Sigmoid colon (tissue), 6 donors: ENCODE measurements at regions not wholly inside any gene's neighbourhood (a gene's known extent, or its start where the extent isn't known, plus 50 kb on each side); places are given as distances from the start of the nearest gene placed in this dataset.
"Not testable (repeated sequence)": the region's sequence is repeated elsewhere in the genome, so short reads cannot be mapped to it uniquely, and the experiment has no call there.

Experiments used
- DNase-seq: peaks from one replicate; pipeline ENCODE4 v3.0.0-alpha.2; 2019
- H3K27ac ChIP-seq, 4 donors: fragments of 200-600 bp; sonication (generic); one replicate each; pipeline ENCODE4 v1.5.1; 2016 to 2019; ENCODE audit warnings: mild to moderate bottlenecking in 1 of 4
- H3K27me3 ChIP-seq, 3 donors: fragments of 200-600 bp; sonication (generic); one replicate each; pipeline ENCODE4 v1.5.1; 2019; ENCODE audit warnings: mild to moderate bottlenecking in 1 of 3
- H3K36me3 ChIP-seq, 4 donors: fragments of 200-600 bp; sonication (generic); one replicate each; pipeline ENCODE4 v1.5.1; 2016 to 2019
- H3K4me1 ChIP-seq, 4 donors: fragments of 200-600 bp; sonication (generic); one replicate each; pipeline ENCODE4 v1.5.1; 2017 to 2019
- H3K4me3 ChIP-seq, 4 donors: fragments of 200-600 bp; sonication (generic); one replicate each; pipeline ENCODE4 v1.5.1; 2017 to 2019; ENCODE audit warnings: mild to moderate bottlenecking in 2 of 4, moderate library complexity in 1 of 4
- H3K9me3 ChIP-seq, 4 donors: fragments of 200-600 bp in 3 of 4; sonication (generic) in 3 of 4; one replicate each; pipeline versions ENCODE4 v1.5.1 to v1.6.1; 2013 to 2019
- CTCF ChIP-seq, 4 experiments: fragments of 450-650 bp in 3 of 4; fragments of 200-600 bp in 1 of 4; IDR thresholded peaks; one replicate each; pipeline ENCODE4 v1.5.1; 2016 to 2019; ENCODE audit warnings: antibody characterized with exemption in 4 of 4, mild to moderate bottlenecking in 3 of 4, moderate library complexity in 2 of 4
- EP300 ChIP-seq, 4 donors: sonication (generic); formaldehyde crosslinking; IDR thresholded peaks; one replicate each; pipeline ENCODE4 v1.6.1; 2017; ENCODE audit warnings: antibody characterized with exemption in 4 of 4
- POLR2A ChIP-seq, 2 donors: fragments of 450-650 bp; IDR thresholded peaks; one replicate each; pipeline ENCODE4 v1.6.1; 2016; ENCODE audit warnings: antibody characterized with exemption in 2 of 2, mild to moderate bottlenecking in 2 of 2, moderate library complexity in 2 of 2
- POLR2AphosphoS5 ChIP-seq, 4 donors: sonication (generic); formaldehyde crosslinking; IDR thresholded peaks; one replicate each; pipeline ENCODE4 v1.6.1; 2017; ENCODE audit warnings: antibody characterized with exemption in 4 of 4
- WGBS, 2 donors: extraction: QIAGEN DNeasy Blood & Tissue Kit; methylation state at CpG; one replicate each; pipeline ENCODE4 v1.1.7; 2013; 5-methylcytosine and 5-hydroxymethylcytosine counted together
- intact Hi-C: fragments of 100-400 bp; cut with DNase I; formaldehyde crosslinking; loops from one replicate; pipeline ENCODE4 v1.15.1; 2023
- donor health status: healthy with polysubstance abuse.
- donor health status: healthy.

GRCh38 chr13:78876915-78877549 is 218.1 kb upstream of the OBI1 start:
- TF ChIP-seq CTCF (IDR thresholded peaks at IDR 0.05), result no peak
- no peak for TF ChIP-seq EP300 (IDR thresholded peaks at IDR 0.05)
- TF ChIP-seq POLR2A (IDR thresholded peaks at IDR 0.05), result no peak
- no peak for TF ChIP-seq POLR2AphosphoS5 (IDR thresholded peaks at IDR 0.05)
- Histone ChIP-seq H3K4me3 (no peak overlapping the region), H3K27ac (no peak overlapping the region), H3K27me3 (no peaks in the 10 kb centered on the region), H3K4me1 (no peaks in the 10 kb centered on the region), H3K36me3 (no peaks in the 10 kb centered on the region), H3K9me3 (no peaks in the 10 kb centered on the region)
- 71% methylated on average over 1 of the region's 1 CpG for WGBS, 2 donors
- intact Hi-C loops, result no loop called here
- no peak for DNase-seq

GRCh38 chr13:78875792-78876580 is 217.0 kb upstream of the OBI1 start:
- no peak for TF ChIP-seq POLR2A (IDR thresholded peaks at IDR 0.05)
- TF ChIP-seq POLR2AphosphoS5 (IDR thresholded peaks at IDR 0.05), result no peak
- TF ChIP-seq EP300 (IDR thresholded peaks at IDR 0.05), result no peak
- no peak for DNase-seq
- intact Hi-C loops, result no loop called here

GRCh38 chr13:78868991-78869390 is 210.0 kb upstream of the OBI1 start:
- Histone ChIP-seq H3K27me3 (no peaks in the 10 kb centered on the region), H3K9me3 (no peaks in the 10 kb centered on the region), H3K27ac (no peak overlapping the region), H3K36me3 (no peaks in the 10 kb centered on the region), H3K4me1 (no peaks in the 10 kb centered on the region), H3K4me3 (no peak overlapping the region)
- no peak for TF ChIP-seq CTCF (IDR thresholded peaks at IDR 0.05)
- TF ChIP-seq POLR2A (IDR thresholded peaks at IDR 0.05), result no peak
- no peak for TF ChIP-seq EP300 (IDR thresholded peaks at IDR 0.05)
- no peak for TF ChIP-seq POLR2AphosphoS5 (IDR thresholded peaks at IDR 0.05)
- intact Hi-C loops, result no loop called here
- DNase-seq, result no peak
- 19 to 69% methylated on average over 1 of the region's 1 CpG for WGBS, 2 donors

More at GRCh38 chr13:78875792-78876580, 217.0 kb upstream of the OBI1 start:
- no peak overlapping the region for H3K27ac ChIP-seq
- H3K4me1 ChIP-seq, result no peaks in the 10 kb centered on the region
- no peaks in the 10 kb centered on the region for H3K36me3 ChIP-seq
- no peaks in the 10 kb centered on the region for H3K27me3 ChIP-seq
- H3K4me3 ChIP-seq, result no peak overlapping the region
- WGBS, 2 donors, result 79% methylated on average over 12 of the region's 12 CpGs
- H3K9me3 ChIP-seq, result no peaks in the 10 kb centered on the region

GRCh38 chr13:78867655-78868054 is 208.7 kb upstream of the OBI1 start:
- no peaks in the 10 kb centered on the region for H3K9me3 ChIP-seq
- no peak for DNase-seq
- H3K4me3 ChIP-seq, result no peak overlapping the region
- H3K27ac ChIP-seq, result no peak overlapping the region
- TF ChIP-seq POLR2A (IDR thresholded peaks at IDR 0.05) (no peak), CTCF (IDR thresholded peaks at IDR 0.05) (no peak), EP300 (IDR thresholded peaks at IDR 0.05) (no peak), POLR2AphosphoS5 (IDR thresholded peaks at IDR 0.05) (no peak)
- H3K27me3 ChIP-seq, result no peaks in the 10 kb centered on the region
- intact Hi-C loops, result no loop called here
- 30 to 60% methylated on average over 3 of the region's 3 CpGs for WGBS, 2 donors
- no peaks in the 10 kb centered on the region for H3K36me3 ChIP-seq
- no peaks in the 10 kb centered on the region for H3K4me1 ChIP-seq

- 41 to 59% methylated on average over 6 of the region's 6 CpGs for WGBS, 2 donors
- H3K27ac ChIP-seq, H3K27me3 ChIP-seq, H3K9me3 ChIP-seq, H3K4me3 ChIP-seq, H3K4me1 ChIP-seq, intact Hi-C loops, DNase-seq, H3K36me3 ChIP-seq: not testable (repeated sequence)
Observed at GRCh38 chr13:78866076-78866475, 207.1 kb upstream of the OBI1 start.
